SK-N-MC (cell line): ENCODE measurements at regions not wholly inside any gene's neighbourhood (a gene's known extent, or its start where the extent isn't known, plus 50 kb on each side); places are given as distances from the start of the nearest gene placed in this dataset.

Source experiments
- EZH2 ChIP-seq: fragments of 200-600 bp; sonication (generic); IDR thresholded peaks from one replicate; pipeline ENCODE4 v1.6.1; 2017; ENCODE audit warnings: antibody characterized with exemption
- FOXP2 ChIP-seq: optimal IDR thresholded peaks from 2 replicates; pipeline ENCODE3; 2011; ENCODE audit warnings: mild to moderate bottlenecking, moderate library complexity; ENCODE audit not compliant: insufficient read depth; ENCODE audit errors: extremely low read length, control extremely low read depth
- POLR2AphosphoS5 ChIP-seq: IDR thresholded peaks from 2 replicates; pipeline ENCODE4 v1.6.1; 2012; ENCODE audit warnings: mild to moderate bottlenecking, low read depth, low read length, borderline replicate concordance

GRCh38 chr6:28711788-28712341 is 186.2 kb downstream of the GPX5 start:
- TF ChIP-seq EZH2: no peak
- TF ChIP-seq POLR2AphosphoS5: no peak
- no peak for TF ChIP-seq FOXP2
